Stimulated activated CD4-positive, alpha-beta T cell treated with anti-CD3 and anti-CD28 coated beads, Interleukin-1b, Interleukin-23, amount 100 ng/mL, for 24 hours (primary cell): ENCODE measurements at regions not wholly inside any gene's neighbourhood (a gene's known extent, or its start where the extent isn't known, plus 50 kb on each side); places are given as distances from the start of the nearest gene placed in this dataset.
"Not testable (repeated sequence)": the region's sequence is repeated elsewhere in the genome, so short reads cannot be mapped to it uniquely, and the experiment has no call there.

Experiments
- DNase-seq, 4 experiments: peaks; one replicate each; pipeline ENCODE4 v3.0.0-alpha.2; 2020; ENCODE audit warnings: low read depth in 4 of 4, low spot score in 1 of 4

- DNase-seq: peak in 1 of 4 experiments; percentile 19
Measured at GRCh38 chr12:131311279-131311722, 357.6 kb downstream of the ADGRD1 start.

- DNase-seq: no peak
Measured at GRCh38 chr12:131311764-131312163, 358.1 kb downstream of the ADGRD1 start.

- not testable (repeated sequence) for DNase-seq
Measured at GRCh38 chr12:131312382-131312781, 358.7 kb downstream of the ADGRD1 start.

GRCh38 chr12:131312793-131313545 lies 359.3 kb downstream of the ADGRD1 start:
- no peak for DNase-seq

GRCh38 chr12:131313635-131314034 lies 359.9 kb downstream of the ADGRD1 start:
- DNase-seq: no peak

GRCh38 chr12:131314524-131315090 lies 360.9 kb downstream of the ADGRD1 start:
- no peak for DNase-seq

- no peak for DNase-seq
Measured at GRCh38 chr12:131315601-131316000, 361.9 kb downstream of the ADGRD1 start.

- no peak for DNase-seq
Measured at GRCh38 chr12:131316388-131316787, 362.7 kb downstream of the ADGRD1 start.

GRCh38 chr12:131318045-131318685 lies 364.5 kb downstream of the ADGRD1 start:
- no peak for DNase-seq

- DNase-seq: no peak
Measured at GRCh38 chr12:131321988-131322387, 368.3 kb downstream of the ADGRD1 start.

- DNase-seq: not testable (repeated sequence)
Measured at GRCh38 chr12:131322460-131322859, 368.8 kb downstream of the ADGRD1 start.

- no peak for DNase-seq
Measured at GRCh38 chr12:131323879-131324278, 370.2 kb downstream of the ADGRD1 start.

- no peak for DNase-seq
Measured at GRCh38 chr12:131327521-131328488, 374.1 kb downstream of the ADGRD1 start.

- DNase-seq: not testable (repeated sequence)
Measured at GRCh38 chr12:131328861-131329845, 375.4 kb downstream of the ADGRD1 start.

- DNase-seq: no peak
Measured at GRCh38 chr12:131330106-131330815, 376.6 kb downstream of the ADGRD1 start.

- DNase-seq: no peak
Measured at GRCh38 chr12:131331148-131331750, 377.5 kb downstream of the ADGRD1 start.

- no peak for DNase-seq
Measured at GRCh38 chr12:131332224-131332623, 378.5 kb downstream of the ADGRD1 start.

GRCh38 chr12:131333136-131333535 lies 377.8 kb upstream of the SFSWAP start:
- no peak for DNase-seq
